GM21447 (cell line): ENCODE measurements at regions not wholly inside any gene's neighbourhood (a gene's known extent, or its start where the extent isn't known, plus 50 kb on each side); places are given as distances from the start of the nearest gene placed in this dataset.
"Not testable (repeated sequence)": the region's sequence is repeated elsewhere in the genome, so short reads cannot be mapped to it uniquely, and the experiment has no call there.

Experiments used
- ATAC-seq: cut with Tn5 transposase; IDR thresholded peaks from one replicate; pipeline ENCODE4 v1.9.1; 2021; ENCODE audit not compliant: unreplicated experiment

DNA sequence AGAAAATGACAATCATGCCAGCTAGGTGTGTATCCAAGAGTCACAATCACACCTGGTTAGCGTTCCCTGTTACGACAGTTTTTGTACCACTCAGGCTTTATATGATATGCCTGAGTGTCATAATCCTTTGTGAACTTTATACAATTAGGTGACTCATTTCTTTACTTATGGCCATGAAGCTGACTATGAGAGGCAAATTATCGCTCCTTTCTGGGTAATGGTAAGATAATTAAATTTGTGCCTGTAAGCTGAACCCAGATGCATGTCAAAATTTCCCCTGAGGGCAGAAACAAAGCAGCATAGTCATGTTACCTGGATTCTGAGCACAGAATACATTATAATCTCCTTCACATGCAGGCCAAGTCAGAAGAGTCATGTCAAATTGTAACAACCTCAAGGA lies 970.1 kb upstream of the AMELY start:
- no peak for ATAC-seq

DNA sequence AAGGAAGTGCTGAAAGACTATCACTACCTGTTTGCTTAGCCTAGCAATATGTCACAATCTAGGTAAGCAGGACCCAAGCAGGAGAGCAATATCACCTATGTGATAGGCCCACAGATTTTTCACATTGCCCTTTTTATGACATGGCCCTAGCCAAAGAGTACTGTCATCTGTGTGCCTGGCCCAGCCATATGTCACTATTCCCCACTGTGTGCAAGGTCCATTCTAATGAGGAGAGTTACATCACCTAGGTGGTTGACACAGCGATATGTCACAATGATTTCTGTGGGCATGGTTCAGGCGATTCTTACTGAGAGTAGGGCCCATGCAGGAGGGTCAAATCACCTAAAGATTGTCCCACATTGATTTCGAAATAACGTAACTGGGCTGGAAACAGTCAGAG lies 967.7 kb upstream of the AMELY start:
- ATAC-seq: no peak

DNA sequence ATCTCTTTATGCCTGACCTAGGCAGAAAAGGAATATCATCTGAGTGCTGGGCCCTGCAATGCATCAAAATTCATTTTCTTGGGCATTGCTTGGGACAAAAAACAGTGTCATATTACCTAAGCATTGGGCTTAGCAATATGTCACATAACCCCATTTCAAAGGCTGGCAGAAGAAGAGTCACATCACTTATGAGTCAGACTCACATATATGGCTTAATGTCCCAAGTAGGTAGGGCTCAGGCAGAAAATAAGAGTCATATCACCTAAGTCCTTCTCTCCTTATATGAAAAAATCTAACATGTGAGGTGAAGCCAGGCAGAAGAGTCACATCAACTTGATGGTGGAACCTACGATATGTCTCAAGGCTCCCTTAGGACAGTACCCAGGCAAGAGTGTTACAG lies 967.2 kb upstream of the AMELY start:
- no peak for ATAC-seq

DNA sequence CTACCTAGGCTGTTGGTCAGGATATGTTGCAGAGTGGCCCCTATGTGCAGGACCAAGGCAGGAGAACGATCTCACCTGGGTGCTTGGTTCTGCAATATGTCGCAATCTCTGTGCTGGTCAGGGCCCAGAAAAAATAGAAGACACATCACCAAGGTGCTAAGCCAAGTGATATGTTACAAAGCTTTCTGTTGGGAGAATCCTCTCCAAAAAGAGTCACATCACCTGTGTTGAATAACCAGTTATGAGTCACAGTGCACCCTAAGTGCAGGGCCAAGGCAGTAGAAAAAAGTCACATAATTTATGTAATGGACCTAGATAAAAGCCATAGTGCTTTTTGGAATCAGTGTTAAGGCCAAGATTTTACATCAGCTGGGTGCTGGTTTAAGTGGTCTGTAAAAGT lies 965.9 kb upstream of the AMELY start:
- no peak for ATAC-seq

DNA sequence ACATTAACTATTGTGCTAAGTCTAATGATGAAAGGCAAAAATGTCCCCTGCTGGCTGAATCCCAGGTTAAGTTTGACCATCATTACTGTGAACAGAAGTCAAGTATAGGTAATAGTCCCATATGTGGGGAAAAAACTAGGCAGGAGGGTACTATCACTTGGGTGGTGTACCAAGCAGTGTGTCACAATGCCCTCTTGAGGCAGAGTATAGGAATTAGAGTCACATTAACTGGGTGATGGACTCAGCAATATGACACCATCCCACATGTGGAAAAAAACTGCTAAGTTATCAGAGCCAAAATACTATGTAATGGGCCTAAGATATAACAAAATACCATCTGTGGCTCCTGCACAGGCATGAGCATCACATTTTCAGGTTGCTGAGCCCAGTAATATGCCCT lies 962.5 kb upstream of the AMELY start:
- peak; percentile 81 for ATAC-seq

DNA sequence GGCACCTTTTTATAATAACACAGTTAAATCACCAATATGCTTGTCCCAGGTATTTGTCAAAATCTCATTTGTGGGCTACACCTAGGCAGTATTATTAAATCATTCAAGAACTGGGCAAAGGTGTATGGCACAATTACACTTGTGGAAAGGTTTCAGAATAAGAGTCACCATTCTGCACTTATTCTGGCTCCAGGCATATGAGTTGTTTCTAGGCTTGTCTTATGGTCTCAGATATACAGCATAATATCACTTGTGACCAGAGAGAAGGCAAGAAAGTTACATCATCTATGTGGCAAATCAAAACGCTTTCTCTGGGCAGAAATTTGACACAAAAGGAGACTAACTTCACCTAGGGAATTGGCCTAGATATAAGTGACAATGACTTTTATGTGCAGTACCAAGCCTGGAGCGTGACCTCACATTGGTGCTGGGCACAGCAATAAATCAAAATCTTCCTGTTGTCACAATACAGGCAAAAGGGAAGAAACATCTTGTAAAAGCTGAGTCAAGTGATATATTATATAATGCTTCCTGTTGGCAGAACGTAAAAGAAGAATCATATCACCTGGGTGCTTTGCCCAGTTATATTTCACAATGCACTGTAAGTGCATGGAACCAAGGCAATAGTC lies 959.9 kb upstream of the AMELY start:
- ATAC-seq: no peak

DNA sequence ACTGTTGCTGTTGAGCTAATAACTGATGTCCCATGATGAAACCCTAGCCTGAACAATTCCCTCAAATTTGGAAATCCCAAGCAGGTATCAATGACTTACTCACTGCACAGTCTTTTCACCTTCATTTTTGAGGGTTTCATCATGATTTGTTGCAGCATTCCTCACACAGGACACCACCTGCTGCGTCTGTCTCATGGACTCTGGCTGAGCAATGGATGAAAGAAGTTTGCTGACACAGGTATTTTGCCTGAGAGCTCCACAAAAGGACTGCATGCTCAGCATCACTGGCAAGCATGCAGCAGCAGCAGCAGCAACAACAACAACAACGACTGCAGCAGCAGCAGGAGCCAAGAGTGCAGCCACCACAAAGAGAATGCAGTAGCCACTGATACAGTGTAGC lies 955.4 kb upstream of the AMELY start:
- ATAC-seq: no peak

DNA sequence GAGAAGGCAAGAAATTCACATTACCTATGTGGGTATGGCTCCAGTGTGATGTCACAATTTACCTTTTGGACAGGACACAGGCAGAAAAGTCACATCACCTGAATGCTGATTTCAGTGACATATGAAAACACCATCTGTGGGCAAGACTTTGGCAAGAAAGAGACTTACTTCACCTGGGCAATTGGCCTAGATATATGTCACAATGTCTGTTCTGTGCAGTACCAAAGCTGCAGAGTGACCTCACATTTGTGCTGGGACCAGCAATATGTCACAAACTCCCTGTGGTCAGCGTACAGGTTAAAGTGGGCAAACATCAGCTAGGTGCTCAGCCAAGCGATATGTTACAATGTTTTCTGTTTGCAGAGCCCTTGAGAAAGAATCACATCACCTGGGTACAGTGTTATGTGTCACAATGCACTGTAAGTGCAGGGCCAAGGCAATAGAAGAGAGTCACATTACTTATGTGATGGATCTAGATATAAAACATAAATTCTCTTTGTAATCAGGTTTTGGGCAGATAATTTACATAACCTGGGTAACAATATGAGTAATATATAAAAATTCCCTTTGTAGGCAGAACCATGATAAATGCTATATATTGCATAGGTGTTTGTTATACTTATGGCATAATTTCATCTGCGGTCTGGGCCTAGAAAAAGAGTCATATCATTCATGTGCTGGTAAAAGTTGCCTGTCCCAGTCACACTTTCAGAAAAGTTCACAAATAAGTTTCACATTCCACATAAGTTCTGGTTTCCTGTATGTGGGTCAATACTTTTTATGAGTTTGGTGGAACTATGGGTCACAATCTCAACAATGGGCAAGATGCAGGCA lies 949.4 kb upstream of the AMELY start:
- ATAC-seq: no peak

DNA sequence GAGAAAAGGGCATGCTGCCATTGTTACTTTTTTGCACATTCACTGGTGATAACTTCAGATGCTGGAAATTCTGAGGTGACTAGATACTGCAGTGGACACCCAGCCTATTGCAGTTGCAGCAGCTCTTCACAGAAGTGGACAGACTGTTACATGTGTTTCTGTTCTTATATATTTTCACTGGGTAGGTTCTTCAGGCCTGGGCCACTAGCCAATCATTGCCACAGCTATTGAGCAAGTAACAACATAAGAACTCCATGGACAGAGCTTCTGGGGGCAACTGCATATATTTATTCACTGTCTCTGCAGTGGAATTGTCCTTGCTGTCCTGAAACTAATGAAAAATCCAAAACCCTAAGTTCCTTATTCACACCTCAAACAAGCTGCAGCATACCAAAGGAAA lies 938.6 kb upstream of the AMELY start:
- ATAC-seq: no peak

DNA sequence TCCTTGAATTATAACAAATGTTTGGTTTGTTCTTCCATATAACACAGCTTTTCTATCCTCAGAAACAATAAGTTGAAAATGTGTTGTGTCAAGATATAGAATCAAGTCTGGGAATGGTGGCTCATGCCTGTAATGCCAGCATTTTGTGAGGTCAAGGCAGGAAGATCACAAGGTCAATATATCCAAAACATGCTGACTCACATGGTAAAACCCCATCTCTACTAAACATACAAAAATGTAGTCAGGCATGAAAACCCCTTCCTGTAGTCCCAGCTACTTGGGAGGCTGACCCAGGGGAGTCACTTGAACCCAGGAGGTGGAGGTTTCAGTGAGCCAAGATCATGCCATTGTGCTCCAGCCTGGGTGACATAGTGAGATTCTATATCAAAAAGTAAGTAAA lies 934.2 kb upstream of the AMELY start:
- ATAC-seq: no peak

DNA sequence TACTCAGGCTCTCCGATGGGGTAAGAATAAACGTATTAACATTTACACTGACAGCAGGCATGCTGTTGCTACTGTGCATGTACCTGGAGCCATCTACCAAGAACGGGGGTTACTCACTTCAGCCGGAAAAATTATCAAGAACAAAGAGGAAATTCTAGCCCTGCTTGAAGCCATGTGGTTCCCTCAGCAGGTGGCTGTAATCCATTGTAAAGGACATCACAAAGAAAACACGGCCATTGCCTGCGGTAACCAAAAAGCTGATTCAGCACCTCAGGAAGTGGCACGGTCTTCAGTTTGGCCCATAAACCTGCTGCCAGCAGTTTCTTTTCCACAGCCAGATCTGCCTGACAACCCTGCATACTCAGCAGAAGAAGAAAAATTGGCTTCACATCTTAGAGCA lies 925.5 kb upstream of the AMELY start:
- no peak for ATAC-seq

DNA sequence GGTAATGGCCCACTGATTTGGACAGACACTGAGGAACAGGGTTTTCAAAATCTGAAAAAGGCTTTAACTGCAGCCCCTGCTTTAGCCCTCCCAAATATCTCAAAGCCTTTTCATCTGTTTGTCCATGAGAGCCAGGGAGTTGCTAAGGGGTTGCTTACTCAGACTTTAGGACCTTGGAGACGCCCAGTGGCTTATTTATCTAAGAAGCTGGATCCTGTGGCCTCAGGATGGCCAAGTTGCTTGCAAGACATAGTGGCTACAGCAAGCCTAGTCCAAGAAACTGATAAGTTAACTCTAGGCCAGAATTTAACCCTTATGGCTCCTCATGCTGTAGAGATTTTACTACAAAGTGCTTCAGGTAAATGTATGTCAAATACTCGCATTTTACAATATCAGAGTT lies 924.8 kb upstream of the AMELY start:
- no peak for ATAC-seq

DNA sequence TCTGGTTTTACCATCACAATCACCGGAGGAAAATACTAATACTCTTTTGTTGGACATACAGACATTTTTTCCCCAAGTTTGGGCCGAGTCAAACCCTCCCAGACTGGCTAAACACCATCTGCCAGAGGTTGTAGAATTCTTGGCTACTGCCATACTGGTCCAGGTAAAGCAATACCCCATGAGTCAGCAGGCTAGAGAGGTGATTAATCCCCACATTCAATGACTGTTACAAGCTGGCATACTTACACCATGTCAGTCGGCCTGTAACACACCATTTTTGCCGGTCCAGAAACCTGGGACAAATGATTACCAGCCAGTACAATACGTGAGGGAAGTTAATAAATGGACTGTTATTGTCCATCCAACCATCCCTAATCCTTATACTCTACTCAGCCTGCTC lies 923.9 kb upstream of the AMELY start:
- ATAC-seq: no peak

DNA sequence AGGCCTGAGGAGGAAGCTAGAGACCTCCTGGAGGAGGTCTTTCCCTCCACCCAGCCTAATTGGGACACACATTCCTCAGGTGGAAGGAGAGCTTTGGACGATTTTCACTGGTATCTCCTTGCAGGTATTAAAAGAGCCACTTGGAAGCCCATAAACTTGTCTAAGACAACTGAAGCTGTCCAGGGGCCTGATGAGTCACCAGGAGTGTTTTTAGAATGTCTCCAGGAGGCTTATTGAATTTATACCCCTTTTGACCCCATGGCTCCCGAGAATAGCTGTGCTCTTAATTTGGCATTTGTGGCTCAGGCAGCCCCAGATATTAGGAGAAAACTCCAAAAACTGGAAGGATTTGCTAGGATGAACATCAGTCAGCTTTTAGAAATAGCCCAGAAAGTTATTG lies 922.7 kb upstream of the AMELY start:
- ATAC-seq: no peak

DNA sequence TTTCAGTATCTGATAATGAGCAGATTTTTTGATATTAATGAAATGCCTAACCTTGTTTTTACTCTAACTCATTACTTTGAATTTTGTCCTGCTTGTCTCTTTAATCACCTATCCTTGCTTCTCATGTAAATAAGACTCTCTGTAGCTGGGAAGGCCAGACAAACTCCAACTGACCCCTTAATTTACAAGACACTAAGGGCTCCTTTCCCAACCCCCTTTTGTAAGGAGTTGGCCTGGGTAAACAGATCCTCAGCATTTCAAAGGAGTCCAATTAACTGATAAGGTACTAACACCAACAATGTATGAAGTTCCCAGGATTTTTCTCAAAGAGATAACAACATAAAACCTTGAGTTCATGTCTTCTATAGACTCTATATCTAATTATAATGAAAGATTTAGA lies 919.3 kb upstream of the AMELY start:
- ATAC-seq: not testable (repeated sequence)

DNA sequence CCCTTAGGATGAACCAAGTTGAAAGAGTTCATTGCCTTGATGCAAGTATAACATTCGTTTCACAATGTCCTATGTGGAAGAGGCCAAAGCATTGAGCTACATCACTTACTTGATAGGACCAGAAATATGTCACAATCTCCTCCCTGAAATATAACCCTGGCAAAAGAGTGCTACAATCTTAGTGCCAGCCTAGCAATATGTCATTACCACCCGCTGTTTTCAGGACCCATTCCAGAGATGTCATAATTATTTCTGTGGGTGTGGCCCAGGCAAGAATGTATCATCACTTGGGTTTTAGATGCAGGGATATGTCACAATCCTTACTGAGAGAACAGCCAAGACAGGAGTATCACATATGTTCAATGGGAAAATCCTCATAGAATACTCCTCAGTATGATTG lies 915.0 kb upstream of the AMELY start:
- ATAC-seq: no peak

DNA sequence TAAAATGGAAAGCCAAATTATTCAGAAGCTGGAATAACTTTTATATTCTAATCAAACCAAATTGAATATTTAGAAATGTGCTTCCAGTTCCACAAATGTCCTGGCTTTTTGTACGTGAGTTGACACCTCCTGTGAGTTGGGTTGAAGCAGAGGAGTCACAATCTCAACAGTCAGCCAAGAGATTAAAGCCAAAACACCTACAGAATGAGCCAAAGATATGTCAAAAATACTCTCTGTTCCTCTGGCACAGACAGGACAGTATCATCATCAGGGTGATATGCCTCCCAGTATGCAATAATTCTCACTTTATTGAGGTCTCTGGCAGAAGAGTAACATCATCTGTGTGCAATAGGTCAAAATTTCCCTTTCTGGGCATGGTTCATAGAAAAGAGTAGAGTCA lies 914.3 kb upstream of the AMELY start:
- no peak for ATAC-seq

DNA sequence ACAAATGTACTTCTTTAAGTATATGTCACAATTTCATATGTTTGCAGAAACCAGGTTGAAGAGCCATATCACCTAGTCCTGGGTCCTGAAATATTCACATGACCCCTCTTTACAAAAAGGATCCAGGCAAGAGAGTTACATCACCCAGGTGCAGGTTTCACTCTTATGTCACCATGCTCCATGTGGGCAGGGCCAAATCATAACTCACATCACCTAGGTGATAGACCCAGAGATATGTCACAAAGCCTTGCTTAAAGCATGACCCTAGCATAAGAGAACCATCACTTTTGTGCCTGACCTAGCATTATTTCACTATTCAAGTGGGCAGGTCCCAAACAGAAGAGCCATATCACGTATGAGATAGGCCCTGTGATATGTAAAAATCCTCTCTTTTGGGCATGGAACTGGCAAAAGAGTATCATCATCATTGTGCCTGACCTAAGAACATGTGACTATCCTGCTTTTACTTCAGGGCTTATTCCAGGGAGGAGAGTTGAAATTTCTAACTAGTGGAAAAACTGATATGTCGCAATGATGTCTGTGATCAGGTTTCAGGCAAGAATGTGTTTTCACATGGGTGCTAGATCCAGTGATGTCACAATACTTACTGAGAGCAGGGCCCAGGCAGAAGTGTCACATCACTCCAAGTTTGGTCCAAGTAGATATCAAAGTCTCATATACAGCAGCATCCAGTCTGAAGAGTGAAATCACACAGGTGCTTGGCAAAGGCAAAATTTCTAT lies 909.9 kb upstream of the AMELY start:
- ATAC-seq: no peak

DNA sequence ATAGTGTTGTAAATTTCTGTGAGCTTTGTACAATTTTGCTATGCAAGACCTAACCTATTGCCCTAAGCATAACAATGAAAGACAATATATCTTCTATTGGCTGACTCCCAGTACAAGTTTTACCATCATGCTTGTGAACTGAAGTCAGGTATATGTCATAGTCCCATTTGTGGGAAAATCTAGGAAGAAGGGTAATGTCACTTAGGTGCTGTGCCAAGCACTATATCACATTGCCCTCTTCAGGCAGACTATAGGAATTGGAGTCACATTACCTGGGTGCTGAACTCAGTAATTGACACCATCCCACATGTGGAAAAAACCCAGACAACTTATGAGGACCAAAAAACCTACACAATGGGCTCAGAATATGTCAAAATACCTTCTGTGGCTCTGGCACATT lies 907.4 kb upstream of the AMELY start:
- ATAC-seq: no peak

DNA sequence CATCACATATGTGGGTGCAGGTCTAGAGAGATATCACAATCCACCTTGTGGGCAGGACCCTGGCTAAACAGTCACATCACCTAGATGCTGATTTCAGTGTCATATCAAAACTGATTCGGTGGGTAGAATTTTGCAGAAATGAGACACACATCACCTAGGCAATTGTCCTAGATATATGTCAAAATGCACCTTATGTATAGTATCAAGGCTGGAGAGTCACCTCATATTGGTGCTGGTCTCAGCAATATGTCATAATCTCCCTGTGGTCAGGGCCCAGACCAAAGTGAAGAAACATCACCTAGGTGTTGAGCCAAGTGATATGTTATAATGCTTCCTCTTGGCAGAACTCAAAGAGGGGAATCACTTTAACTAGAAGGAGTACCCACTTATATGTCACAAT lies 905.0 kb upstream of the AMELY start:
- ATAC-seq: no peak

DNA sequence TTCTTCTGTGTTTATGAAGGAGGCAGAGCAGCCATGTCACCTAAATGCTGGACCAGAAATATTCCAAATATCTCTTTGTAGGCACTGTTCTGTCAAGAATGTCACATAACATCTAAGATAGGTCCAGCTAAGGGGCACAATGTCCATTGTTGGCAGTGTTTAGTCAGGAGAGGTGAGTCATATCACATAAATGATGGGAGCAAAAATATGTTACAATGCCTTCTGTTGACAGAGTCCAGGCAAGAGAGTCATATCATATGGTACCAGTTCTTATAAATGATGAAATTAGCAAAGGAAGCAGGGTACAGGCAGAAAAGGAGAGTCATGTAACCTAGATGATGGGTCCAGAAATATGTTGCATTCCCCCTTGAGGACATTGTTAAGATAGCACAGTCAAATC lies 904.4 kb upstream of the AMELY start:
- ATAC-seq: no peak

DNA sequence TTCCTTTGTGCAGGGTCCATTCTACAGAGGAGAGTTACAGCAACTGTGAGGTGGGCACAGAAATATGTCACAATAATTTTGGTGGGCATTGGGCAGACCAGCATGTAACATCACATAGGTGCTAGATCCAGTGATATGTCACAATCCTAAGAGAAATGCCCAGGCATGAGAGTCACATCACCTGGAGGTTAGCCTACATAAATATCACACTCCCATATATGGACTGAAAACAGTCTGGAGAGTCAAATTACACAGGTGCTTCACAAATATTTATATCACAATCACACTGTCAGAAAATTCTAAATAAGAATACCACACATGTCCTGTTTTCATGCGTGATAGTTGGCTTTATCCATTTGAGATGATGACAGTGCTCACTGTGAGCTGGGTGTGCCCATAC lies 903.7 kb upstream of the AMELY start:
- ATAC-seq: no peak
